ENCODE measurements at regions not wholly inside any gene's neighbourhood (a gene's known extent, or its start where the extent isn't known, plus 50 kb on each side); places are given as distances from the start of the nearest gene placed in this dataset.

- POLR2A ChIA-PET = no interaction called here
- no peak overlapping the region for H3K9ac ChIP-seq (ENCODE audit: control insufficient read depth, insufficient read depth, low read length)
- BruUV-seq (replicated peaks) = no TSS peak
- H3K27me3 ChIP-seq (replicated peaks in 1 of 2; ENCODE audit: control insufficient read depth in 2 of 2, insufficient read depth in 2 of 2, low read length in 1 of 2) = no peaks in the 10 kb centered on the region
- intact Hi-C loops (cut with micrococcal nuclease; ENCODE audit: unreplicated experiment) (no loop called here), in situ Hi-C loops (cut with MboI) (no loop called here)
- no peak overlapping the region for H3K4me2 ChIP-seq (ENCODE audit: control insufficient read depth, insufficient read depth)
- H3K4me3 ChIP-seq = no peak overlapping the region
- no peak overlapping the region for H2AFZ ChIP-seq (ENCODE audit: control insufficient read depth, low read depth, low read length)
- no peaks in the 10 kb centered on the region for H3K9me3 ChIP-seq (replicated peaks; ENCODE audit: control insufficient read depth, insufficient read depth, low read length)
- H3K4me1 ChIP-seq (ENCODE audit: control insufficient read depth, insufficient read depth, low read length) = no peaks in the 10 kb centered on the region
- H3K36me3 ChIP-seq (ENCODE audit: control insufficient read depth in 2 of 2, insufficient read depth in 2 of 2, low read length in 1 of 2) = no peaks in the 10 kb centered on the region
- RAD21 ChIA-PET (ENCODE audit: unreplicated experiment) = no interaction called here
- no peak for TF ChIP-seq MXI1 (IDR thresholded peaks at IDR 0.05; ENCODE audit: low read depth, low read length)
- TF ChIP-seq, protein P1, sequence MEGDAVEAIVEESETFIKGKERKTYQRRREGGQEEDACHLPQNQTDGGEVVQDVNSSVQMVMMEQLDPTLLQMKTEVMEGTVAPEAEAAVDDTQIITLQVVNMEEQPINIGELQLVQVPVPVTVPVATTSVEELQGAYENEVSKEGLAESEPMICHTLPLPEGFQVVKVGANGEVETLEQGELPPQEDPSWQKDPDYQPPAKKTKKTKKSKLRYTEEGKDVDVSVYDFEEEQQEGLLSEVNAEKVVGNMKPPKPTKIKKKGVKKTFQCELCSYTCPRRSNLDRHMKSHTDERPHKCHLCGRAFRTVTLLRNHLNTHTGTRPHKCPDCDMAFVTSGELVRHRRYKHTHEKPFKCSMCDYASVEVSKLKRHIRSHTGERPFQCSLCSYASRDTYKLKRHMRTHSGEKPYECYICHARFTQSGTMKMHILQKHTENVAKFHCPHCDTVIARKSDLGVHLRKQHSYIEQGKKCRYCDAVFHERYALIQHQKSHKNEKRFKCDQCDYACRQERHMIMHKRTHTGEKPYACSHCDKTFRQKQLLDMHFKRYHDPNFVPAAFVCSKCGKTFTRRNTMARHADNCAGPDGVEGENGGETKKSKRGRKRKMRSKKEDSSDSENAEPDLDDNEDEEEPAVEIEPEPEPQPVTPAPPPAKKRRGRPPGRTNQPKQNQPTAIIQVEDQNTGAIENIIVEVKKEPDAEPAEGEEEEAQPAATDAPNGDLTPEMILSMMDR (IDR thresholded peaks at IDR 0.05 in 2 of 3, conservative IDR thresholded peaks at IDR 0.05 in 1 of 3; ENCODE audit: control insufficient read depth in 2 of 3, extremely low read depth in 1 of 3, insufficient read depth in 1 of 3, low read depth in 3 of 3, low read length in 3 of 3) = no peak
- TF ChIP-seq, protein P2, sequence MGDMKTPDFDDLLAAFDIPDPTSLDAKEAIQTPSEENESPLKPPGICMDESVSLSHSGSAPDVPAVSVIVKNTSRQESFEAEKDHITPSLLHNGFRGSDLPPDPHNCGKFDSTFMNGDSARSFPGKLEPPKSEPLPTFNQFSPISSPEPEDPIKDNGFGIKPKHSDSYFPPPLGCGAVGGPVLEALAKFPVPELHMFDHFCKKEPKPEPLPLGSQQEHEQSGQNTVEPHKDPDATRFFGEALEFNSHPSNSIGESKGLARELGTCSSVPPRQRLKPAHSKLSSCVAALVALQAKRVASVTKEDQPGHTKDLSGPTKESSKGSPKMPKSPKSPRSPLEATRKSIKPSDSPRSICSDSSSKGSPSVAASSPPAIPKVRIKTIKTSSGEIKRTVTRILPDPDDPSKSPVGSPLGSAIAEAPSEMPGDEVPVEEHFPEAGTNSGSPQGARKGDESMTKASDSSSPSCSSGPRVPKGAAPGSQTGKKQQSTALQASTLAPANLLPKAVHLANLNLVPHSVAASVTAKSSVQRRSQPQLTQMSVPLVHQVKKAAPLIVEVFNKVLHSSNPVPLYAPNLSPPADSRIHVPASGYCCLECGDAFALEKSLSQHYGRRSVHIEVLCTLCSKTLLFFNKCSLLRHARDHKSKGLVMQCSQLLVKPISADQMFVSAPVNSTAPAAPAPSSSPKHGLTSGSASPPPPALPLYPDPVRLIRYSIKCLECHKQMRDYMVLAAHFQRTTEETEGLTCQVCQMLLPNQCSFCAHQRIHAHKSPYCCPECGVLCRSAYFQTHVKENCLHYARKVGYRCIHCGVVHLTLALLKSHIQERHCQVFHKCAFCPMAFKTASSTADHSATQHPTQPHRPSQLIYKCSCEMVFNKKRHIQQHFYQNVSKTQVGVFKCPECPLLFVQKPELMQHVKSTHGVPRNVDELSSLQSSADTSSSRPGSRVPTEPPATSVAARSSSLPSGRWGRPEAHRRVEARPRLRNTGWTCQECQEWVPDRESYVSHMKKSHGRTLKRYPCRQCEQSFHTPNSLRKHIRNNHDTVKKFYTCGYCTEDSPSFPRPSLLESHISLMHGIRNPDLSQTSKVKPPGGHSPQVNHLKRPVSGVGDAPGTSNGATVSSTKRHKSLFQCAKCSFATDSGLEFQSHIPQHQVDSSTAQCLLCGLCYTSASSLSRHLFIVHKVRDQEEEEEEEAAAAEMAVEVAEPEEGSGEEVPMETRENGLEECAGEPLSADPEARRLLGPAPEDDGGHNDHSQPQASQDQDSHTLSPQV (IDR thresholded peaks at IDR 0.05) = no peak
- CTCF ChIA-PET = no interaction called here
- no peaks in the 10 kb centered on the region for H3K79me2 ChIP-seq (ENCODE audit: control insufficient read depth, insufficient read depth, low read length)
- no peaks in the 10 kb centered on the region for H4K20me1 ChIP-seq (ENCODE audit: control insufficient read depth, insufficient read depth)
- DNase-seq (ENCODE audit: low read depth, low spot score) (no peak), ATAC-seq (no peak), FAIRE-seq (no peak)
- SMC1A ChIA-PET (ENCODE audit: uncharacterized antibody, unreplicated experiment) = no interaction called here
- no peak overlapping the region for H3K27ac ChIP-seq (ENCODE audit: control insufficient read depth, insufficient read depth)
Measured at GRCh38 chr11:80673566-80673965, 1232.7 kb upstream of the TENM4 start.
